ENCODE measurements at regions not wholly inside any gene's neighbourhood (a gene's known extent, or its start where the extent isn't known, plus 50 kb on each side); places are given as distances from the start of the nearest gene placed in this dataset.

DNA sequence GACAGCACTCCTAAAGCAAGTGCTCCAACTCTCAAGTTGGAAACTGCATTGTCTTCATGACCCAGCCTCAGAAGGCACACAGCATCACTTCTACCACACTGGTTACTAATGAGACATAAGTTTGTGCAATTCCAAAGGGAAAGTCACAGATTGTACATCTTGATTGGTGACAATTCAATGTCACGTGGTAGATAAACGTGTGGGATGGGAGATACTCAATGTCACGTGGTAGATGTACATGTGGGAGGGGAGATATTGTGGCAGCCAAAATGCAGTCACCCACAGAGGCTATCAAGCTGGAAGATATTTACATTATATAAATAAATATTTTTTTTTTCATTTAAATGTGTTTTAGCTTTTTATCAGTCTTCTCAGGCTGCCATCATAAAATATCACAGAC is 393.3 kb downstream of the KIF16B start:
- DNase-seq (ENCODE audit: insufficient read length, low spot score) (no peak), FAIRE-seq (no peak)
- TF ChIP-seq PAX5 (IDR thresholded peaks at IDR 0.05; ENCODE audit: insufficient read depth, low read length, severe bottlenecking): no peak
- TF ChIP-seq POLR2AphosphoS5 (IDR thresholded peaks at IDR 0.05; ENCODE audit: low read depth, low read length): no peak
- TF ChIP-seq POU2F2 (IDR thresholded peaks at IDR 0.05; ENCODE audit: low read depth, low read length): no peak
- no peak for TF ChIP-seq TAF1 (IDR thresholded peaks at IDR 0.05; ENCODE audit: low read depth, low read length)
- TF ChIP-seq POLR2A (IDR thresholded peaks at IDR 0.05; ENCODE audit: low read depth, low read length): no peak
- no peak for TF ChIP-seq SPI1 (IDR thresholded peaks at IDR 0.05; ENCODE audit: low read depth, low read length)

DNA sequence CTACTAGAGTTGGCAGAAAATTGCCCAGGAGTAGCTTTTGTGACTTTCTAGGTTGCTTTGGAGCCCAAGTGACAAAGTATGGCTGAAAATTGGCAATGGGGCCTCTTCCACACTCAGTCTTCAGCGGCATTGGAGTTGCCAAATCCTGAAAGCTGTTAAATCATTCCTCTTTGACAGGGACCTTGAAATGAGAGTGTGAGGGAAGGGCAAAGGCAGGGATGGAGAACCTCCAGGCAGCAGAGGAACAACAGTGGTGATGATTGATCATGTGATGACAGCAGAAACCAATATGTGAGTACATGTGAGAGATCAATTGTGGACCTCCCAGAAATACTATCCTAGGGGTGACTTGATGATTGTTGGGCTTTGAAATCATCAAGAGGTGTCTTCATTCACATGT is 393.9 kb downstream of the KIF16B start:
- FAIRE-seq: no peak
- no peak for TF ChIP-seq PAX5 (IDR thresholded peaks at IDR 0.05; ENCODE audit: insufficient read depth, low read length, severe bottlenecking)
- TF ChIP-seq POLR2A (IDR thresholded peaks at IDR 0.05; ENCODE audit: low read depth, low read length): no peak
- TF ChIP-seq TAF1 (IDR thresholded peaks at IDR 0.05; ENCODE audit: low read depth, low read length): no peak
- TF ChIP-seq SPI1 (IDR thresholded peaks at IDR 0.05; ENCODE audit: low read depth, low read length): no peak
- TF ChIP-seq POU2F2 (IDR thresholded peaks at IDR 0.05; ENCODE audit: low read depth, low read length): no peak
- no peak for TF ChIP-seq POLR2AphosphoS5 (IDR thresholded peaks at IDR 0.05; ENCODE audit: low read depth, low read length)
- DNase-seq (ENCODE audit: insufficient read length, low spot score): no peak

DNA sequence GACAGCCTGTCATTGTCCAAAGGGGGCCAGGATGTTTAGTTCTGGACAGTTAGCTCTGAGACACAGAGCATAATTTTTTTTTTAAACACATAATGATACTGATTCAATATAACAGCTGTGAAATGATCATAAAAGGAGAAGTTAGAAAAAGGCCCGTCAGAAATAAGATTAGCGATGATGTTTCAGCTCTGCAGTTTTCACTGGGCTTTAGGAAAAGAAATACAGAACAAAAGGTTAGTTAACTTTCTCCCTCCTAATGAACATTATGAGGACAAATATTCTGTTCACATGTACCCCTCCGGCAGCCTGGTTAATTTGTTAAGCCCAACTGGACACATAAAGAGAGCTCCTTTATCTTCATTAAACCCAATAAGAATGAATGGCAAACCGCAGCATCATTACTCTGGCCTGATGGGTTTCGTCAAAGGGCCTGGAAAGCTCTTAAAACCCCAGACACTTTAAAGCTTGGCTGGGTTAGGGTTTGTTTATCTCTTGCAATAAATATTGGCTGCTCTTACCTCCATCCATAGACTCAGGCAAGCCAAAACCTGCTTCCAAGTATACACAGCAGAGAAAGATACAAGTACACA is 394.6 kb downstream of the KIF16B start:
- TF ChIP-seq POLR2AphosphoS5 (IDR thresholded peaks at IDR 0.05; ENCODE audit: low read depth, low read length): no peak
- TF ChIP-seq SPI1 (IDR thresholded peaks at IDR 0.05; ENCODE audit: low read depth, low read length): no peak
- TF ChIP-seq TAF1 (IDR thresholded peaks at IDR 0.05; ENCODE audit: low read depth, low read length): no peak
- no peak for FAIRE-seq
- DNase-seq (ENCODE audit: insufficient read length, low spot score): no peak

DNA sequence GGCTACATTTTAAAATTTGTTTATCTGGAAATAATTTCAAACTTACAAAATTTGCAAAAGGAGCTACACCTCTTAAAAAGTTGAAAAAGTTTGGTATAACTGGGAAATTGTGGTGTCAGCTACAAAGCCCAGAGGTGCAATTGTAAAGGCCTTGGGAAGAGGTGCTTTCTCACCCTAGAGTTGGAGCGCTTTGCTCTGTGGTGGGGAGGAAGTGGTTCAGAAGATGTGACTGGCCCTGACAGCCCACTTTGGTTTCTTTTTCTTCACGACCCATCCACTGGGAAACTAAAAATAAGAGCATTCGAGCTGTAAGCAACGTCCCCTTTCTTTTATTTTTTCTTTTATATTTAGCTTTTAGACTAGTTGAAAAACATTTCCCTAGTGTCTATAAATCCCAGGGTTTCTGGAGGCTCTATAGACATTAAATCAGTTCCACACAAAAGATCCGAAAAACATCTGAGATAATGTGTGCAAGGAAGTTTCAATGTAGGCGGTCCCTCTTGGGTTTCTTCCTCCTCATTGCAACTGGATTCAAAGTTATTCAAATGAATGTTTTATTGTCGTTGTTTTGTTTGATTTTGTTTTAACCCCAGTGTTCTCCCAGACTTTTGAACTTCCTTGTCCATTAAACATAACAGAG is 397.8 kb downstream of the KIF16B start:
- TF ChIP-seq TAF1 (IDR thresholded peaks at IDR 0.05; ENCODE audit: low read depth, low read length): no peak
- no peak for TF ChIP-seq PAX5 (IDR thresholded peaks at IDR 0.05; ENCODE audit: insufficient read depth, low read length, severe bottlenecking)
- TF ChIP-seq SPI1 (IDR thresholded peaks at IDR 0.05; ENCODE audit: low read depth, low read length): no peak
- DNase-seq (ENCODE audit: insufficient read length, low spot score): no peak
- no peak for FAIRE-seq

DNA sequence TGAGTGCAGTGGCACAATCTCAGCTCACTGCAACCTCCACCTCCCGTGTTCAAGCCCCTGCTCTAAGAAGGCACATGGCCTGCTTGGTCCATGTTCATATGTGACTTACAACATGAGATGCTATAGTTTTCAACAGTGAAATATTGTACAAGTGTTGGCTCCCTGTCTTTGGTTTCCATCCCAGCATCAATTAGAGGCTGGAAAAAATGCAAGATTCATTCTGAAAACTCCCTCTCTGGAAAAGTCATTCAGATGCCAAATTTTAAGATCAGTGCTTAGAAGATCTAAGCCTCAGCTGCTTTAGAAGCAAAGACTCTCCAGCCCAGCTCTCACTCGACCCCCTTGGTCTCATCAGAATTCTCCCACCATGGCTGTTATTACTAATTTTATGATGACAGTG is 398.9 kb downstream of the KIF16B start:
- no peak for DNase-seq (ENCODE audit: insufficient read length, low spot score)
- FAIRE-seq: no peak
- TF ChIP-seq POLR2A (IDR thresholded peaks at IDR 0.05; ENCODE audit: low read depth, low read length) (no peak), POLR2AphosphoS5 (IDR thresholded peaks at IDR 0.05; ENCODE audit: low read depth, low read length) (no peak), SPI1 (IDR thresholded peaks at IDR 0.05; ENCODE audit: low read depth, low read length) (no peak)

DNA sequence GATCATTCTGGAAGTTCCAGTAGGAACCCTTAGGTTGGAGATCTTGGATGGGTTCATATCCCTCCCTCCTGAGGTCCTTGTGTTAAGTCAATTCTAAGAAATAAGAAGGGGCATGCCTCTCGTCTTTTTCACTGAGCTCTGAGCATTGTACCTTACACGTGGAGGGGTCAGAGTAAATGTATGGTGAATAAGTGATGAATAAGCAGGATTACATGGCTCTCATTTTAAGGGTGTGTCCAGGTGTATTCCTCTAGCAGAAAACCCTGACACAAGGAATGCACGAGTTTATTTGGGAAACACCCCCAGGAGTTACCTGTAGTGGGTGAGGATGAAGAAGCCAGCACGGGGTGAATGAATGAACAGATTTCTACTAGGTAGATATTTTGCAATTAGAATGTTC is 400.2 kb downstream of the KIF16B start:
- TF ChIP-seq POLR2AphosphoS5 (IDR thresholded peaks at IDR 0.05; ENCODE audit: low read depth, low read length) (no peak), PAX5 (IDR thresholded peaks at IDR 0.05; ENCODE audit: insufficient read depth, low read length, severe bottlenecking) (no peak), POU2F2 (IDR thresholded peaks at IDR 0.05; ENCODE audit: low read depth, low read length) (no peak), TAF1 (IDR thresholded peaks at IDR 0.05; ENCODE audit: low read depth, low read length) (no peak), SPI1 (IDR thresholded peaks at IDR 0.05; ENCODE audit: low read depth, low read length) (no peak), POLR2A (IDR thresholded peaks at IDR 0.05; ENCODE audit: low read depth, low read length) (no peak)
- FAIRE-seq: no peak

DNA sequence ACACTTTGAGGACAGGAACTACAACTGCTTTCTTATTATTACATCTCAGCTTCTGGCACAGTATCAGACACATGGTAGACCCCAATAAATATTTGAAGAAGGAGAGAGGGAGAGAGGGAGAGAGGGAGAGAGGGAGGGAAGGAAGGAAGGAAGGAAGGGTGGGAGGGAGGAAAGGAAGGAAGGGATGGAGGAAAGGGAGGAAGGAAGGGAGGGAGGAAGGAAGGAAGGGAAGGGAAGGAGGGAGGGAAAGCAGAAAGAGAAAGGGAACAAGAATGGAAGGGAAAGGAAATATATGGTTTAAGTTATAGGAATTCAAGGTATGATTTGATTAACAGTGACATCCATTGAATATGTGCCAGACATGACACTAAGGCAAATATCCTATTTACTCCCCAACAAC is 402.1 kb downstream of the KIF16B start:
- DNase-seq (ENCODE audit: insufficient read length, low spot score) (no peak), FAIRE-seq (no peak)
- TF ChIP-seq POU2F2 (IDR thresholded peaks at IDR 0.05; ENCODE audit: low read depth, low read length): no peak
- no peak for TF ChIP-seq SPI1 (IDR thresholded peaks at IDR 0.05; ENCODE audit: low read depth, low read length)
- no peak for TF ChIP-seq POLR2AphosphoS5 (IDR thresholded peaks at IDR 0.05; ENCODE audit: low read depth, low read length)
- no peak for TF ChIP-seq PAX5 (IDR thresholded peaks at IDR 0.05; ENCODE audit: insufficient read depth, low read length, severe bottlenecking)
- TF ChIP-seq POLR2A (IDR thresholded peaks at IDR 0.05; ENCODE audit: low read depth, low read length): no peak
- no peak for TF ChIP-seq TAF1 (IDR thresholded peaks at IDR 0.05; ENCODE audit: low read depth, low read length)

More for the DNA sequence above, 400.2 kb downstream of the KIF16B start:
- no peak for DNase-seq (ENCODE audit: insufficient read length, low spot score)

DNA sequence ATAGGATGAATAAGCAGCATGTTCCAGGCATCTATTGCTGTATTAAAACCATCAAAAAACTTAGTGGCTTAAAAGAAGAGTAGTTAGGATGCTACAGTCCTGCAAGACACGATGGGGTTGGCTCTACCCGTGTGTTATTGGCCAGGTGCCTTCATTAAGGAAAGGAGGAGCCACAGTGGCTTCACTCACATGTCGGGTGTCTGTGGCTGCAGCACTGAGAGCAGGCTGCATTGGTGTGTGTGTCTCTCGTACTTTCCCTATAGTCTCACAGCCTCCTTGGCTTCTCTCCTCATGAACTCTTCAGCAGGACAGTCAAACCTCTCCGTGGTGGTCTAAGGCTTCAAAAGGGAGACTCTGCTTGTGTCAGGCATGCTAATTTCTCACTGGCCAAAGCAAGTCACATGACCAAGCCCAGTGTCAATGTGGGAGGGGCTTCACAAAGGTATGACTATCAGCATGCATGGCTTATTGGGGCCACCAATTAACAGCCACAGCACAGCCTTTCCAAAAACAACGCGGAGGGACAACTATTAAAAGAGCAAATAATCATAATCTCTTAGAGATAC is 402.8 kb downstream of the KIF16B start:
- DNase-seq (ENCODE audit: insufficient read length, low spot score) (no peak), FAIRE-seq (no peak)
- TF ChIP-seq SPI1 (IDR thresholded peaks at IDR 0.05; ENCODE audit: low read depth, low read length) (no peak), POLR2AphosphoS5 (IDR thresholded peaks at IDR 0.05; ENCODE audit: low read depth, low read length) (no peak), TAF1 (IDR thresholded peaks at IDR 0.05; ENCODE audit: low read depth, low read length) (no peak), PAX5 (IDR thresholded peaks at IDR 0.05; ENCODE audit: insufficient read depth, low read length, severe bottlenecking) (no peak), POLR2A (IDR thresholded peaks at IDR 0.05; ENCODE audit: low read depth, low read length) (no peak), POU2F2 (IDR thresholded peaks at IDR 0.05; ENCODE audit: low read depth, low read length) (no peak)

DNA sequence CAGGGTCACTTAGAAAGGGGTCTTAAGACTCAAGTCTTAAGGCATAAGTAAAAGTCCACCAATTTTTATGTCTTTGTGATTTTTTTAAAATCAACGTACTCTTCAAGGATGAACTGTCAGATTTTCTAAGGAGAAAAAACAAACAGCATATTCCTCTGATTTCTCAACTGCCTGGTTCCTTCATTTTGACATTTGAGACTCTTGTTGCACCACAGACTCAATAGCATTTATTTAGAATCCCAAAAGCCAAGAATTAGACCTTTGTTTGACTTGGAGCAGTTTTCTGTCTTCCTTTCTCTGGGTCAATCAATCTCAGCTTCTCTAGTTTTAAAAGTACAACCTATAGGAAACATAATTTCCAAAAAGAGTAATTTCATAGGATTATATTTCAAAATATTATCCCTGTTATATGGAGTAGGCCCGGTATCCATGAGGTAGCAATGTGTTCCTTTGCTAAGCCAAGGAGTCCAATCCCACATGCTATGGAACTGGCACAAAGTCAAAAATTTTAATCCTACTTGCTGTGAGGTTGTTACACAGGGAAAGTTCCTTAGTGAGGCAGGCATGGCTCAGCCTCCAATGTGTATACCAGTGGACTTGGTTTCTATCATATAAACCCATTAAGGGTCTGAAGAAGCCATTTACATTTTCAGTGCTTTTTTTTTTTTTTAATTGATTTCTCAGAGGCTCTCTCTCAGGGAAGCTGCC is 405.7 kb downstream of the KIF16B start:
- TF ChIP-seq POU2F2 (IDR thresholded peaks at IDR 0.05; ENCODE audit: low read depth, low read length) (no peak), POLR2A (IDR thresholded peaks at IDR 0.05; ENCODE audit: low read depth, low read length) (no peak), SPI1 (IDR thresholded peaks at IDR 0.05; ENCODE audit: low read depth, low read length) (no peak), POLR2AphosphoS5 (IDR thresholded peaks at IDR 0.05; ENCODE audit: low read depth, low read length) (no peak), TAF1 (IDR thresholded peaks at IDR 0.05; ENCODE audit: low read depth, low read length) (no peak), PAX5 (IDR thresholded peaks at IDR 0.05; ENCODE audit: insufficient read depth, low read length, severe bottlenecking) (no peak)
- FAIRE-seq: no peak
- no peak for DNase-seq (ENCODE audit: insufficient read length, low spot score)
